ENCODE measurements at regions not wholly inside any gene's neighbourhood (a gene's known extent, or its start where the extent isn't known, plus 50 kb on each side); places are given as distances from the start of the nearest gene placed in this dataset.
"Not testable (repeated sequence)": the region's sequence is repeated elsewhere in the genome, so short reads cannot be mapped to it uniquely, and the experiment has no call there.

DNA sequence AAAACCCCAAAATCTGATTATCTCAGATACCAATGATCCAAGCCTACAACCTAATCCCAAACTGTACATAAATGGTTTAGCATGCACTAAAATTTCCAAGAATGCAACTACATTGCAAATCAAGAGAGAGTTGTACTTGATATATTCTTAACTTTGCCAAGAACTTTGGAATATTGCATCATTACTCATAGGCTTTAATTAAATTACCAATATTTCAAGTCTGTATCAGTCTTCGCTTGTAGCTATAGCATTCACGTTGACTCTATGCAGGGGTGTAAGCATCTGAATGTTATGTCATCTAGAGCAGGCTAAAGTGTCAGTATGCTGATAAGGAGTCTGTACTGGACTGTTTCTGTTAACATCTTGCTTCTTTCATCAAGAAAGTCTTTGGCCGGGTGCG lies 56.3 kb downstream of the FOXI3 start:
- TF ChIP-seq FOXP2 (optimal IDR thresholded peaks at IDR 0.05; ENCODE audit: control extremely low read depth, extremely low read length, insufficient read depth), result no peak
- no peak for TF ChIP-seq EZH2 (IDR thresholded peaks at IDR 0.05)
- TF ChIP-seq POLR2AphosphoS5 (IDR thresholded peaks at IDR 0.05; ENCODE audit: borderline replicate concordance, low read depth, low read length), result no peak
- H3K9me3 ChIP-seq (ENCODE audit: low read depth, low read length), result no peaks in the 10 kb centered on the region
- no peak overlapping the region for H3K27ac ChIP-seq
- H3K4me3 ChIP-seq, result no peak overlapping the region
- H3K9ac ChIP-seq (ENCODE audit: insufficient read length), result no peak overlapping the region
- H3K36me3 ChIP-seq (ENCODE audit: insufficient read depth, low read length), result no peaks in the 10 kb centered on the region
- no peak for DNase-seq (ENCODE audit: low read depth, low spot score)

DNA sequence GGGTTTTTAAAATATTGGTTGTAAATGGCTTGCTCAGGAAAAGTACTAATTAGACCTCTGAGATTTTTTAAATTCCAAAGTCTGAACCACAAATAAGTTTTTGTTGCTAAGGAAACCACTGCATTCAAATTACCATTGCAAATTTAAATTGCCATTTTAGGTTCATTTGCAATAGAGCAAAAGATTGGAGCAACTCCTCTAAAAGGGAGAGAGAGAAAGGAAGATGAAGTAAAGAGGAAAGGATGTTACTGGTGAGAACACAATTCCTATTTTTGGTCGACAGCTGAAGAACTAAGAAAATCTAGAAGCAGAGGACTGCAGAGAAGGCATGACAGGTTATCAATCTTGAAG lies 74.9 kb downstream of the FOXI3 start:
- H3K4me3 ChIP-seq, result no peak overlapping the region
- no peaks in the 10 kb centered on the region for H3K9me3 ChIP-seq (ENCODE audit: low read depth, low read length)
- H3K27ac ChIP-seq, result no peak overlapping the region
- no peaks in the 10 kb centered on the region for H3K36me3 ChIP-seq (ENCODE audit: insufficient read depth, low read length)
- DNase-seq (ENCODE audit: low read depth, low spot score), result no peak
- TF ChIP-seq FOXP2 (optimal IDR thresholded peaks at IDR 0.05; ENCODE audit: control extremely low read depth, extremely low read length, insufficient read depth) (no peak), POLR2AphosphoS5 (IDR thresholded peaks at IDR 0.05; ENCODE audit: borderline replicate concordance, low read depth, low read length) (no peak), EZH2 (IDR thresholded peaks at IDR 0.05) (no peak)
- H3K9ac ChIP-seq (ENCODE audit: insufficient read length), result no peak overlapping the region

DNA sequence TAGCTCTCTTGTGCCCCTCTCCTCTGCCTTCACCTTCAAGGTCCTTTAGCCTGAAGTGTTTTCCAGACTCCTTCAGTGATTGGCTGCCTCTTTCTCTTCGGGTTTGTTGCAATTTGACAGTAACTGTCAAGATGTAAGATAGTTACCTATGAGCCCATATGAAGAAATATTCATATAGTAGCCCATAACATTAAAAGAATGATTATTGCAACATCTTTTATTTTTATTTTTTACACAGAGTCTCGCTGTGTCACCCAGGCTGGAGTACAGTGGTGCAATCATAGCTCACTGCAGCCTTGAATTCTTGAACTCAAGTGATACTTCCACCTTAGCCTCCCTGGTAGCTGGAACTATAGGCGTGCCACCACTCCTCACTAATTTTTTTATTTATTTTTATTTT lies 80.5 kb downstream of the FOXI3 start:
- Histone ChIP-seq H3K36me3 (ENCODE audit: insufficient read depth, low read length) (no peaks in the 10 kb centered on the region), H3K4me3 (no peak overlapping the region), H3K9me3 (ENCODE audit: low read depth, low read length) (no peaks in the 10 kb centered on the region), H3K27ac (no peak overlapping the region), H3K9ac (ENCODE audit: insufficient read length) (no peak overlapping the region)
- TF ChIP-seq EZH2 (IDR thresholded peaks at IDR 0.05) (no peak), POLR2AphosphoS5 (IDR thresholded peaks at IDR 0.05; ENCODE audit: borderline replicate concordance, low read depth, low read length) (no peak), FOXP2 (optimal IDR thresholded peaks at IDR 0.05; ENCODE audit: control extremely low read depth, extremely low read length, insufficient read depth) (no peak)
- DNase-seq (ENCODE audit: low read depth, low spot score), result no peak

DNA sequence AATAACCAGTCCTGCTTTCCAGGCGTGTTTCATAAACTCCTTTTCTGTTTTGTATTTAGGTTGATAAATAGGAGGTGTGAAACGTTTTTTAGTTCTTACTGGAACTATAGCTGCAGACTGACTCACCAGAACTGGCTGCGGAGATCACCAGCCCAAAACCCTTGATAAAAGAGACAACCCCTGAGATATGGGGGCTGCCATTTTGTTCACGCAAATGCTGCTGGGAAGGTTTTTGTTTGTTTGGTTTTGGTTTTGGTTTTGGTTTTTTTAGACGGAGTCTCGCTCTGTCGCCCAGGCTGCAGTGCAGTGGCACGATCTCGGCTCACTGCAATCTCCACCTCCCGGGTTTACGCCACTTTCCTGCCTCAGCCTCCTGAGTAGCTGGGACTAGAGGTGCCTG lies 87.1 kb downstream of the FOXI3 start:
- H3K4me3 ChIP-seq; DNase-seq (ENCODE audit: low read depth, low spot score); H3K27ac ChIP-seq; H3K9me3 ChIP-seq (ENCODE audit: low read depth, low read length); H3K9ac ChIP-seq (ENCODE audit: insufficient read length); H3K36me3 ChIP-seq (ENCODE audit: insufficient read depth, low read length): not testable (repeated sequence)

DNA sequence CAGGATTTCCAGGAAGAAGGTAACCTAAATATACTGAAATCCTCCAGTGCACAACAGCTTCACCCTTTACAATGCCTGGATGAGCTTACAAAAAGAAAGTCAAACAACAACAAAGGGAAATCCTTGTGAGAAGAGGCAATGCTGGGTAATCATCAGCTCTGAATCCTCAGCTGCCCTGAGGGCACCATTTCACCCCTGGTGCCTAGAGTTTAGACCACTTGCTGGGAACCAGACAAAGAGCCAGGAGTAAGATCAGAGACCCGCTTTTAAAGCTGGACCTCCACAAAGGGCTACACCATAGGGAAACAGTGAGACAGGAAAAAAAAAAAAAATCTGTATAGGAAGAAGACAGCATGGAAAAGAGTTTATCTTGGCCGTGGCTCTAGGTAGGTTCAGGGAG lies 97.0 kb downstream of the FOXI3 start:
- TF ChIP-seq FOXP2 (optimal IDR thresholded peaks at IDR 0.05; ENCODE audit: control extremely low read depth, extremely low read length, insufficient read depth), result no peak
- TF ChIP-seq POLR2AphosphoS5 (IDR thresholded peaks at IDR 0.05; ENCODE audit: borderline replicate concordance, low read depth, low read length), result no peak
- TF ChIP-seq EZH2 (IDR thresholded peaks at IDR 0.05), result no peak
- H3K36me3 ChIP-seq (ENCODE audit: insufficient read depth, low read length), result no peaks in the 10 kb centered on the region
- H3K9ac ChIP-seq (ENCODE audit: insufficient read length), result no peak overlapping the region
- H3K27ac ChIP-seq, result no peak overlapping the region
- no peak overlapping the region for H3K4me3 ChIP-seq
- H3K9me3 ChIP-seq (ENCODE audit: low read depth, low read length), result no peaks in the 10 kb centered on the region
- DNase-seq (ENCODE audit: low read depth, low spot score), result no peak

DNA sequence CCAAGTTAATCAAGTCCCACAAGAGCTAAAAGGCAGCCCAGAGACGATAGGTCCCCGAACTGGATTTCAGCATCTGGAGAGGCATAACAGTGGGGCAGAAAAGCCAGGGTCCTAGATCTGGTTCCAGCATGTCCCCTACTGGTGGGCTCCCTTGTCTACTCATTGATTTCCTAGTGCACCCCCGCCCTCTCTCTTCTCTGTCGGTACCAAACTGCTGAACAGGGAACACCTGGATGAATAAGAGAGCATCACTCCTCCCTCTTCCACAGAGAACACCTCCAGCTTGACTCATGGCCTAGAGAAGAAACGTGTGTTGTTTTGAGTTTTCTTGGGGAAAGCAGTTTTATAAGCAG lies 101.3 kb downstream of the FOXI3 start:
- H3K36me3 ChIP-seq (ENCODE audit: insufficient read depth, low read length), result no peaks in the 10 kb centered on the region
- H3K9ac ChIP-seq (ENCODE audit: insufficient read length), result no peak overlapping the region
- H3K4me3 ChIP-seq, result no peak overlapping the region

DNA sequence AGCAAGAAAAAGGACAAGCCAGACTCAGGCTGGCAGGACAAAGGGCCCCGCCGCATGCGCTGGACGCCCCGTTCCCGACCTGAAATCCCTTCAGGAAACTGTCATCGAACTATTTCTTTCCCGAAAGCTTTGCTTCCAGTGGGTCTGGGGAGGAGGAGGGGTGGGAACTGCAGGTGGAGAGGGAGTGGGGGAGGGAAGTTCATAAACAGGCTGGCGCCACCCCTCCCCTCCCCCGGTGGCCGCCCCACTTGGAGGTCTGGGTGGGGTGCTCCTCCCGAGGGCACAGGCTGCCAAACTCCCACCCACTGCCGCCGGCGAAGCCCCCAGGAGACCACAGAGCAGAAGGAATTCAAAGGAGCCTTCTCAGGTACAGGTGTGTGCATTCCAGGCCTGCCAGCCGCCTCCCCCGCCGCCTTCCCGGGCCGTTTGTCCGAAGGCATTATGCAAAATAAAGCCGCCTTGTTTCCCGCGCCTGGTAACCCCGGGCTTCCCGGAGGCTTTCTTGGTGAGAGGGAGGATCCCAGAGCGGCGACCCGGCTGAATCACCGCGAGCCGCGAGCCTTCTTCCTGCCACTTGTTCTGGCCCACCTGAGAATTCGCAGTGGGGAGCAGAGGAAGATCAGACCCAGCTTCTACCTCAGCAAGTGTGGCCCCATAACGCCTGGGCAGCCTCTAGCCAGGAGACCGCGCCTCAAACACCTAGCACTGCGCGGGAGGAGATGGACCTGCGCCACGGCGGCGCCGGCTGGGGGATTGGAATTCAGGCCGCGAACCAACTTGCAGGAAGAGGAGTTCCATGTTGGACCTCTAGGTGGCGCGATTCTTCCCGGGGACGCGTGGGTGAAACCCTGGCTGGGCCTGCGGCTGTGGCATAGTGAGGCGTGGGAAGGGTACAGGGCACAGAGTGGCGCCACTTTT lies 101.9 kb downstream of the FOXI3 start:
- no peak overlapping the region for H3K4me3 ChIP-seq
- no peaks in the 10 kb centered on the region for H3K9me3 ChIP-seq (ENCODE audit: low read depth, low read length)
- no peak overlapping the region for H3K9ac ChIP-seq (ENCODE audit: insufficient read length)
- no peaks in the 10 kb centered on the region for H3K36me3 ChIP-seq (ENCODE audit: insufficient read depth, low read length)
- DNase-seq (ENCODE audit: low read depth, low spot score), result no peak
- no peak for TF ChIP-seq FOXP2 (optimal IDR thresholded peaks at IDR 0.05; ENCODE audit: control extremely low read depth, extremely low read length, insufficient read depth)
- no peak overlapping the region for H3K27ac ChIP-seq

More for the DNA sequence above, 101.3 kb downstream of the FOXI3 start:
- TF ChIP-seq EZH2 (IDR thresholded peaks at IDR 0.05) (no peak), POLR2AphosphoS5 (IDR thresholded peaks at IDR 0.05; ENCODE audit: borderline replicate concordance, low read depth, low read length) (no peak), FOXP2 (optimal IDR thresholded peaks at IDR 0.05; ENCODE audit: control extremely low read depth, extremely low read length, insufficient read depth) (no peak)
- Histone ChIP-seq H3K9me3 (ENCODE audit: low read depth, low read length) (no peaks in the 10 kb centered on the region), H3K27ac (no peak overlapping the region)
- no peak for DNase-seq (ENCODE audit: low read depth, low spot score)

DNA sequence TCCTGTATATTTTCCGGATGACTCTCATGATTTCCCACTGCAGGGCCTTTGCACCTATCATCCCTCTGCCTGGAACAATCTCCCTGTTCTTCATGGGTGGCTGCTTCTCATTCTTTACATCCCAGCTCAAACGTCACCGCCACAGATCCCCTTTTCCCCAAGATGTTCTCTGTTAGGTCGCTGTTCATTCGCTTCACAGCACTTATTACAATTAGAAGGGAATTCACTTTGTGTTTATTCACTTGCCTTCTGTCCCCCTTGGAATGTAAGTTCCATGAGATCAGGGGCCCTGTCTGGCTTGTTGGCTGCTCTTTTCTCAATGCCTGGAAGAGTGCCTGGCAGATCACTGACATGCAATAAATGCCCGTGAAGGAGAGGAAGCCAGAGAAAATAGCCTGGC lies 106.7 kb downstream of the FOXI3 start:
- no peak overlapping the region for H3K4me3 ChIP-seq
- DNase-seq (ENCODE audit: low read depth, low spot score), result no peak
- H3K27ac ChIP-seq, result no peak overlapping the region
- H3K36me3 ChIP-seq (ENCODE audit: insufficient read depth, low read length), result no peaks in the 10 kb centered on the region
- no peaks in the 10 kb centered on the region for H3K9me3 ChIP-seq (ENCODE audit: low read depth, low read length)
- no peak overlapping the region for H3K9ac ChIP-seq (ENCODE audit: insufficient read length)
- TF ChIP-seq EZH2 (IDR thresholded peaks at IDR 0.05) (no peak), FOXP2 (optimal IDR thresholded peaks at IDR 0.05; ENCODE audit: control extremely low read depth, extremely low read length, insufficient read depth) (no peak), POLR2AphosphoS5 (IDR thresholded peaks at IDR 0.05; ENCODE audit: borderline replicate concordance, low read depth, low read length) (no peak)

DNA sequence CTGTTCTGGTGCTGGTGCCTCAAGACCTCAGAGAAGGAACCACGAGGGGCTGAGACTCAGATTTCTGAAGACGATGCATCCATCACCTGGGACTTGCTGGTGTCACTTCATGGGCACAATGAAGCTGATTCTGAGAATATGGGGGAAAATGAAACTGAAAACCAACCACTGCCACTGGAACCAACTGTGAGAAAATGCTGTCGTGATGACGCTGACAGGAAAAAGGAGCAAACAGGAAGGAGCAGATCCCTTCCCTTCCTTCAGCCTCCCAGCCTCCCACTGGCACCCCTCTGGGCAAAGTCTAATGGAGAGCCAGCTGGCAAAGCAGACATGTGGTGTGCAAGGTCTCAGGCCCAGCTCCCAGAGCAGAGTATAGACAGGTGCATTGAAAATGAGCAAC lies 109.7 kb downstream of the FOXI3 start:
- Histone ChIP-seq H3K9ac (ENCODE audit: insufficient read length) (no peak overlapping the region), H3K4me3 (no peak overlapping the region), H3K9me3 (ENCODE audit: low read depth, low read length) (no peaks in the 10 kb centered on the region), H3K36me3 (ENCODE audit: insufficient read depth, low read length) (no peaks in the 10 kb centered on the region), H3K27ac (no peak overlapping the region)
- no peak for DNase-seq (ENCODE audit: low read depth, low spot score)
- no peak for TF ChIP-seq POLR2AphosphoS5 (IDR thresholded peaks at IDR 0.05; ENCODE audit: borderline replicate concordance, low read depth, low read length)
- no peak for TF ChIP-seq EZH2 (IDR thresholded peaks at IDR 0.05)
- TF ChIP-seq FOXP2 (optimal IDR thresholded peaks at IDR 0.05; ENCODE audit: control extremely low read depth, extremely low read length, insufficient read depth), result no peak

Measured in SK-N-MC (cell line).